CD4-positive, alpha-beta T cell treated with Interleukin-12 subunit alpha and Interleukin-12 subunit beta, for 1 hour (primary cell): ENCODE measurements at regions not wholly inside any gene's neighbourhood (a gene's known extent, or its start where the extent isn't known, plus 50 kb on each side); places are given as distances from the start of the nearest gene placed in this dataset.

Source experiments
- DNase-seq: peaks from one replicate; pipeline ENCODE4 v3.0.0-alpha.2; 2020

DNA sequence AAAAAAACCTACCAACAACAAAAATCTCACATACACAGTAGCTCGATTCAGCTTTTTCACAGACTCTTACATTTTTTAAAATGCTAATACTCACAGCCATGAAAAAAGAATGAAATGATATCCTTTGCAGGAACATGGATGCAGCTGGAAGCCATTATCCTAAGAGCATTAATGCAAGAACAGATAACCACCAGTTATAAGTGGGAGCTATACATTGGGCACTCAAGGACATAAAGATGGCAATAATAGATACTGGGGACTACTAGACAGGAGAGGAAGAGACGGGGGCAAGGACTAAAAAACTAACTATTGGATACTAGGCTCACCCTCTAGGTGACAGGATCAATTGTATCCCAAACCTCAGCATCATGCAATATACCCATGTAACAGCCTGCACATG, 90.3 kb upstream of the CCNH start:
- no peak for DNase-seq

DNA sequence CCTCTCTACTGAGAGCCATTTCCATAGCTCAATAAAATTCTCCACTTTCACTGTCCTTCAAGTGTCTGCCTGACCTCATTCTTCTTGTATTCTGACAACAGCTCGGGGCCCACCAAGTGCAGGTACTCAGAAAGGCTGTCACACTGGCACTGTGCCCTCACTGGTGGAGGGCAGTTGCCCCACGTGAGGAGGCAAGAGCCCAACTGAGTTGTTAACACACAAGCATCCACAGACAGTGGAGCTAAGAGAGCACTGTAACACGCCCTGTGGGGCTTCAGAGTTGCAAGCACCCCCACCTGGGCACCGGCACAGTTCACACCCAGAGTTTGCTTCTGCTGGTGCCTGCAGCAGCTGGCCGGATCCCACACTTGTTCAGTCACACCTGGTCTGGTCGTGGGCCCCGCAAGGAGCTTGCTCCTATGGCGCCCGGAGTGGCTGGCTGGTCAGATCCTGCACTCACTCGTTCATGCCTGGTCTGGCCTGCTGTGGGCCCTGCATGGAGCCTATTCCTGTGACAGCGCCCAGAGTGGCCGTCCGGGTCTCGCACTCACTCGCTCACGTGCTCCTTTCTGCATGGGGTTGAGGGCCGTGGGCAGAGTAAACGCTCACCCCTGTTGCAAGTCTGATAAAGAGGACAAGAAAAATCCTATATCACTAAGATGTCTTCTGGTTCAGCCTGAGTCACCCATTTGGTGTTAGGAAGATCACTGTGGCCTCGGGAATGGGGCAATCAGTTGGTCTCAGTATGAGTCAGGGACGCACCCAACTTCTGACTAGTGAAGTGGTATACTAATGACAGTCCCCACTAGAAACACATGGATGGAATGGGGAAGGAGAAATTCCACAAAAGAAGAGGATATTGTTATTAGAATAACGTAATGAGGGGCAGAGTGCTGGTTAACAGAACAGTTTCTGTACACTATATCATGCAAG, 87.0 kb upstream of the CCNH start:
- DNase-seq, result no peak
